EH (cell line): ENCODE measurements at regions not wholly inside any gene's neighbourhood (a gene's known extent, or its start where the extent isn't known, plus 50 kb on each side); places are given as distances from the start of the nearest gene placed in this dataset.
"Not testable (repeated sequence)": the region's sequence is repeated elsewhere in the genome, so short reads cannot be mapped to it uniquely, and the experiment has no call there.

Experiments used
- DNase-seq: peaks from one replicate; pipeline ENCODE4 v3.0.0-alpha.2; 2015; ENCODE audit warnings: low read depth

GRCh38 chr9:20238921-20239320 is 383.4 kb downstream of the MLLT3 start:
- DNase-seq = no peak

GRCh38 chr9:20237686-20238085 is 384.6 kb downstream of the MLLT3 start:
- no peak for DNase-seq

- no peak for DNase-seq
Observed at GRCh38 chr9:20236676-20237075, 385.6 kb downstream of the MLLT3 start.

GRCh38 chr9:20235206-20235605 is 387.1 kb downstream of the MLLT3 start:
- not testable (repeated sequence) for DNase-seq

- no peak for DNase-seq
Observed at GRCh38 chr9:20228096-20228495, 394.2 kb downstream of the MLLT3 start.

- DNase-seq = no peak
Observed at GRCh38 chr9:20227166-20227874, 395.0 kb downstream of the MLLT3 start.

GRCh38 chr9:20226345-20226744 is 396.0 kb downstream of the MLLT3 start:
- DNase-seq = no peak

- peak; percentile 15 for DNase-seq
Observed at GRCh38 chr9:20225826-20226225, 396.5 kb downstream of the MLLT3 start.

- no peak for DNase-seq
Observed at GRCh38 chr9:20224756-20225155, 397.5 kb downstream of the MLLT3 start.

- DNase-seq = no peak
Observed at GRCh38 chr9:20220286-20220685, 402.0 kb downstream of the MLLT3 start.

GRCh38 chr9:20219437-20219836 is 402.9 kb downstream of the MLLT3 start:
- no peak for DNase-seq

- no peak for DNase-seq
Observed at GRCh38 chr9:20217596-20217995, 404.7 kb downstream of the MLLT3 start.

GRCh38 chr9:20216438-20216837 is 405.9 kb downstream of the MLLT3 start:
- no peak for DNase-seq

- no peak for DNase-seq
Observed at GRCh38 chr9:20215552-20215951, 406.7 kb downstream of the MLLT3 start.

- DNase-seq = no peak
Observed at GRCh38 chr9:20212806-20213205, 409.5 kb downstream of the MLLT3 start.

- no peak for DNase-seq
Observed at GRCh38 chr9:20209391-20210340, 412.6 kb downstream of the MLLT3 start.

- no peak for DNase-seq
Observed at GRCh38 chr9:20208961-20209371, 413.3 kb downstream of the MLLT3 start.

- DNase-seq = no peak
Observed at GRCh38 chr9:20208226-20208625, 414.1 kb downstream of the MLLT3 start.

GRCh38 chr9:20207176-20207575 is 415.1 kb downstream of the MLLT3 start:
- no peak for DNase-seq

- DNase-seq = peak; percentile 2
Observed at GRCh38 chr9:20205821-20206220, 416.5 kb downstream of the MLLT3 start.

GRCh38 chr9:20200991-20201431 is 412.2 kb upstream of the SLC24A2 start:
- no peak for DNase-seq

- DNase-seq = no peak
Observed at GRCh38 chr9:20200581-20200980, 411.7 kb upstream of the SLC24A2 start.

- no peak for DNase-seq
Observed at GRCh38 chr9:20199111-20199510, 410.3 kb upstream of the SLC24A2 start.
